Lung (tissue), 11 donors: ENCODE measurements at regions not wholly inside any gene's neighbourhood (a gene's known extent, or its start where the extent isn't known, plus 50 kb on each side); places are given as distances from the start of the nearest gene placed in this dataset.
A peak's percentile ranks its signal among the peaks of the same experiment; 100 is the strongest.

ENCODE experiments used
- ATAC-seq: fragments of 200-7000 bp; cut with Tn5 transposase; one replicate; pipeline ENCODE4 v1.9.1; 2020; ENCODE audit warnings: moderate number of reproducible peaks; ENCODE audit not compliant: insufficient read depth, low FRiP score
- DNase-seq, 3 donors: peaks; one replicate each; pipeline ENCODE4 v3.0.0-alpha.2; 2013 to 2017
- H3K27ac ChIP-seq, 2 donors: one replicate each; pipeline ENCODE4 v1.5.1; 2013; ENCODE audit warnings: mild to moderate bottlenecking in 2 of 2, moderate library complexity in 2 of 2, control low read depth in 1 of 2, inconsistent platforms in 1 of 2, low read depth in 1 of 2, low read length in 1 of 2
- H3K27me3 ChIP-seq, 3 donors: one replicate each; pipeline ENCODE4 v1.5.1; 2013; ENCODE audit warnings: low read length in 2 of 3; ENCODE audit not compliant: control insufficient read depth in 3 of 3, insufficient read depth in 3 of 3
- H3K36me3 ChIP-seq, 4 donors: one replicate each; pipeline ENCODE4 v1.5.1; 2013; ENCODE audit warnings: low read length in 4 of 4, mild to moderate bottlenecking in 1 of 4, moderate library complexity in 1 of 4; ENCODE audit not compliant: control insufficient read depth in 4 of 4, insufficient read depth in 4 of 4
- H3K4me1 ChIP-seq, 5 donors: one replicate each; pipeline ENCODE4 v1.5.1; 2013; ENCODE audit warnings: low read length in 5 of 5, mild to moderate bottlenecking in 2 of 5, moderate library complexity in 1 of 5; ENCODE audit not compliant: control insufficient read depth in 5 of 5, insufficient read depth in 5 of 5
- H3K4me3 ChIP-seq: one replicate; pipeline ENCODE4 v1.5.1; 2013; ENCODE audit warnings: mild to moderate bottlenecking, control low read depth, moderate library complexity
- H3K9ac ChIP-seq, 2 donors: one replicate each; pipeline ENCODE4 v1.5.1; 2013; ENCODE audit warnings: low read length in 2 of 2, control low read depth in 1 of 2; ENCODE audit not compliant: insufficient read depth in 1 of 2
- H3K9me3 ChIP-seq, 4 donors: one replicate each; pipeline ENCODE4 v1.5.1; 2013; ENCODE audit warnings: low read length in 3 of 4, mild to moderate bottlenecking in 1 of 4, moderate library complexity in 1 of 4; ENCODE audit not compliant: control insufficient read depth in 4 of 4, insufficient read depth in 3 of 4
- WGBS, 2 donors: extraction: QIAGEN DNeasy Blood & Tissue Kit; methylation state at CpG; one replicate each; pipeline ENCODE4 v1.1.7; 2013; 5-methylcytosine and 5-hydroxymethylcytosine counted together
- TF ChIP-seq, protein P1 (sequence below): IDR thresholded peaks from 2 replicates; pipeline ENCODE4 v1.5.1; 2012; ENCODE audit warnings: mild to moderate bottlenecking; ENCODE audit errors: control extremely low read depth, extremely low read depth
- donor health status: control.
- donor health status: control.
- donor health status: Bipolar disorder and iron deficiency.
- donor health status: healthy.
- donor health status: DM: yes; HTN: yes; CAD: no.

DNA sequence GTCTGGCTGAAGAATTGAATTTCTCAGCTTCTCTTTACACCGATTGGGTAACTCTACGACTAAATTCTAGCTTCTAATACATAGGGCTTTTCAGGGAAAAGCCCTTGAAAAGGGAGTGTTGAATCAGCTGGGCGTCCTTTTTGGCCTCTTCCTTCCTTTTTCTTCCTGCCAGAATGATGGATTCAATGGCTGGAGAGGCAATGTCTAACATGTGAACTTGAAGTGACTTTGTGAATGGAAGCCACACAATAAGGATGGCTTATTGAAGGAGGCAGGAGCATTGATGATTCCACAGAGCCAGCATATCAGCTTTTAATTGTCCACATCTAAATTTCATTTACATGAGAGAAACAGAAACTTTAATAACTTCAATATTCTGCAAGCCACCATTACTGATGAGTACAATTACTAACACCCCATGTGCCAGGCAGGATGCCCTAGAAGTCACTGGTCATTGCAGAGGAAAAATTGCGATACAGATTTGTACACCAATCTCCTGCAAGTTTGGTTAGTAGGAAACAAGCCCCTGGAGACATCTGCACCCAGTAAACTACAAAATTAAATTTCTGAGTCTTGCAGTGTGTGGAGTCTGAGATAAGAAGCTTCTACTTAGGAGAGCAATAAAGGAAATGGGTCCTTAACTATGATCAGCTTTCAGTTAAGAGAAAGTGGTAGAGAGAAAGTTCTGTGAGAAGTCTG, 56.1 kb downstream of the STYXL2 start:
- DNase-seq (peak in 1 of 3 donors; percentile 7), ATAC-seq (no peak)
- TF ChIP-seq, protein P1, sequence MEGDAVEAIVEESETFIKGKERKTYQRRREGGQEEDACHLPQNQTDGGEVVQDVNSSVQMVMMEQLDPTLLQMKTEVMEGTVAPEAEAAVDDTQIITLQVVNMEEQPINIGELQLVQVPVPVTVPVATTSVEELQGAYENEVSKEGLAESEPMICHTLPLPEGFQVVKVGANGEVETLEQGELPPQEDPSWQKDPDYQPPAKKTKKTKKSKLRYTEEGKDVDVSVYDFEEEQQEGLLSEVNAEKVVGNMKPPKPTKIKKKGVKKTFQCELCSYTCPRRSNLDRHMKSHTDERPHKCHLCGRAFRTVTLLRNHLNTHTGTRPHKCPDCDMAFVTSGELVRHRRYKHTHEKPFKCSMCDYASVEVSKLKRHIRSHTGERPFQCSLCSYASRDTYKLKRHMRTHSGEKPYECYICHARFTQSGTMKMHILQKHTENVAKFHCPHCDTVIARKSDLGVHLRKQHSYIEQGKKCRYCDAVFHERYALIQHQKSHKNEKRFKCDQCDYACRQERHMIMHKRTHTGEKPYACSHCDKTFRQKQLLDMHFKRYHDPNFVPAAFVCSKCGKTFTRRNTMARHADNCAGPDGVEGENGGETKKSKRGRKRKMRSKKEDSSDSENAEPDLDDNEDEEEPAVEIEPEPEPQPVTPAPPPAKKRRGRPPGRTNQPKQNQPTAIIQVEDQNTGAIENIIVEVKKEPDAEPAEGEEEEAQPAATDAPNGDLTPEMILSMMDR = no peak
- Histone ChIP-seq H3K36me3 (no peaks in the 10 kb centered on the region), H3K9me3 (no peaks in the 10 kb centered on the region), H3K27me3 (no peaks in the 10 kb centered on the region), H3K27ac (no peak overlapping the region), H3K9ac (no peak overlapping the region), H3K4me3 (no peak overlapping the region), H3K4me1 (peaks cover 0 to 8% (median 1%) of the 10 kb centered on the region in 5 donors)
- WGBS, 2 donors = 35 to 54% methylated on average over 4 of the region's 4 CpGs

DNA sequence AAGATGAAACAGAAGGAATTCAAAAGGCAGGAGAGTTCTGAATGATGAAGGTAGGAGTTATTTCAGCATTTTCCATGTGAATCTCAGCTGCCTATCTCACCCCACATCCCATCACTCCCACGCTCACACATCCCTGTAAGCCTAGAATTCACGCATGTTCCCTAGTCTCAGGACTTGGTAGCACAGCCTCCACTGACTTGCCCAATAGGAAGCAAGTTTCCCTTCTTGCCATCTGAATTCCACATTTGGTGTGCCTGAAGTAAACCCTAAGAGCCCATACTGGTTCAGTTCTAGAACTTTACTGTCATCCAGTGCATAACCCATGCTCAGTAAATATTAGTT, 56.6 kb downstream of the STYXL2 start:
- Histone ChIP-seq H3K27ac (no peak overlapping the region), H3K9me3 (no peaks in the 10 kb centered on the region), H3K4me3 (no peak overlapping the region), H3K4me1 (peaks cover 0 to 8% (median 1%) of the 10 kb centered on the region in 5 donors), H3K36me3 (no peaks in the 10 kb centered on the region), H3K27me3 (no peaks in the 10 kb centered on the region), H3K9ac (no peak overlapping the region)
- ATAC-seq (no peak), DNase-seq (no peak)
- 78 to 91% methylated on average over 2 of the region's 2 CpGs for WGBS, 2 donors
- TF ChIP-seq, protein P1 = no peak

DNA sequence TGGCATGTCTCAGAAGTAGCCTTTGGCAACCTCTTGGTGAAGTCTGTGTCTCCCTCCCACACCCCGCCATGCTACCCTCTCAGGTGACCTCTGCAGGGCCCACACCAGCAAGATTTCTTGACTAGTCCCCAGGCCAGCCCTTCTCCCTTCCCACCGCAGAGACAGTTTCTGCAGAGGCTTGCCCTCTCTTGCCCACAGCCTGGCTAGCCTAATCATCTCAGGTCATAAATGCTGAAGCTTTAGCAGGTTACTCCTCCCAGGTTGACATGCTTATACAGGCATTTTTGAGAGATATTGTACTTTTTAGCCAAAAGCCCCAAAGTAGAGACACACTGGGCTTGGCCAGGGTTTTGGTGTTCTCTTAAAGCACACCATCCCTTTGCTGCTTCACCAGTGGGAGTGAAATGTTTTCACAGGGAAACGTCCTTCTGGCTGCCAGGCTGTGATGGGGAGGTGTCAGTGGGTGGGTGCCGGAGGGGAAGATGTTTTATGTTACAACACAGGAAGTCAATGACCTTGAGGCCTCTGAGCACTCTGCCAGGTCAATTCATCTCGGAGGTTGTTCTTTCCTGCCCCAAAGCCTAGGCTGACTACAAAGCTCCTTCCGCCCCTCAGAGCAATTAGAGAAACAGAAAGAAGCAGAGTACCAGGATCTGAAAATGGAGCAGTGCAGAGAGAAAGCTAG, 58.5 kb downstream of the STYXL2 start:
- WGBS, 2 donors = 49 to 52% methylated on average over 6 of the region's 6 CpGs
- H3K4me3 ChIP-seq = no peak overlapping the region
- ATAC-seq (no peak), DNase-seq (no peak)
- no peaks in the 10 kb centered on the region for H3K9me3 ChIP-seq
- no peaks in the 10 kb centered on the region for H3K27me3 ChIP-seq
- H3K27ac ChIP-seq = no peak overlapping the region
- peaks cover 0 to 8% (median 1%) of the 10 kb centered on the region in 5 donors for H3K4me1 ChIP-seq
- no peak overlapping the region for H3K9ac ChIP-seq
- H3K36me3 ChIP-seq = no peaks in the 10 kb centered on the region
- TF ChIP-seq, protein P1 = no peak
